Thyroid gland (tissue), 4 donors: ENCODE measurements at regions not wholly inside any gene's neighbourhood (a gene's known extent, or its start where the extent isn't known, plus 50 kb on each side); places are given as distances from the start of the nearest gene placed in this dataset.

Experiments used
- DNase-seq, 2 donors: peaks; one replicate each; pipeline ENCODE4 v3.0.0-alpha.2; 2019
- H3K27ac ChIP-seq, 3 donors: fragments of 200-600 bp; sonication (generic); 1 replicate in 2 of 3; 2 replicates in 1 of 3; pipeline ENCODE4 v1.5.1; 2016 to 2019; ENCODE audit warnings: mild to moderate bottlenecking in 1 of 3, moderate library complexity in 1 of 3
- H3K27me3 ChIP-seq: fragments of 200-600 bp; sonication (generic); one replicate; pipeline ENCODE4 v1.5.1; 2019
- H3K36me3 ChIP-seq, 2 donors: fragments of 200-600 bp; sonication (generic); one replicate each; pipeline ENCODE4 v1.5.1; 2016 to 2019
- H3K4me1 ChIP-seq, 2 donors: fragments of 200-600 bp; sonication (generic); one replicate each; pipeline ENCODE4 v1.5.1; 2017 to 2019
- H3K4me3 ChIP-seq, 3 donors: fragments of 200-600 bp; sonication (generic); replicated peaks in 1 of 3; 1 replicate in 2 of 3; 2 replicates in 1 of 3; pipeline ENCODE4 v1.5.1; 2016; ENCODE audit warnings: mild to moderate bottlenecking in 1 of 3
- H3K9me3 ChIP-seq: fragments of 200-600 bp; sonication (generic); one replicate; pipeline ENCODE4 v1.5.1; 2017
- CTCF ChIP-seq, 6 experiments: fragments of 200-600 bp in 3 of 6; fragments of 450-650 bp in 3 of 6; sonication (generic) in 3 of 6; IDR thresholded peaks; one replicate each; pipeline ENCODE4 v1.5.1; 2016 to 2019; ENCODE audit warnings: antibody characterized with exemption in 6 of 6, mild to moderate bottlenecking in 2 of 6, inconsistent platforms in 1 of 6, moderate library complexity in 1 of 6
- POLR2A ChIP-seq, 2 donors: fragments of 450-650 bp; IDR thresholded peaks; one replicate each; pipeline ENCODE4 v1.6.1; 2017; ENCODE audit warnings: antibody characterized with exemption in 2 of 2, mild to moderate bottlenecking in 2 of 2, moderate library complexity in 1 of 2
- WGBS, 2 donors: methylation state at CpG; one replicate each; pipeline ENCODE4 v1.1.5; 2017; 5-methylcytosine and 5-hydroxymethylcytosine counted together
- intact Hi-C: fragments of 100-400 bp; cut with DNase I; formaldehyde crosslinking; loops from one replicate; pipeline ENCODE4 v1.15.1; 2023

GRCh38 chr11:23278121-23278520 is 417.8 kb upstream of the CCDC179 start:
- Histone ChIP-seq H3K9me3 (no peaks in the 10 kb centered on the region), H3K4me3 (no peak overlapping the region), H3K4me1 (no peaks in the 10 kb centered on the region)

GRCh38 chr11:23280088-23280487 is 419.8 kb upstream of the CCDC179 start:
- no peaks in the 10 kb centered on the region for H3K27me3 ChIP-seq
- no peaks in the 10 kb centered on the region for H3K36me3 ChIP-seq
- H3K4me1 ChIP-seq, result no peaks in the 10 kb centered on the region
- intact Hi-C loops, result no loop called here
- TF ChIP-seq CTCF (IDR thresholded peaks at IDR 0.05), result no peak
- no peak for TF ChIP-seq POLR2A (IDR thresholded peaks at IDR 0.05)
- H3K9me3 ChIP-seq, result no peaks in the 10 kb centered on the region
- WGBS, 2 donors, result 90 to 96% methylated on average over 2 of the region's 2 CpGs
- no peak for DNase-seq
- H3K4me3 ChIP-seq, result no peak overlapping the region
- H3K27ac ChIP-seq, result no peak overlapping the region

More at GRCh38 chr11:23278121-23278520, 417.8 kb upstream of the CCDC179 start:
- WGBS, 2 donors, result 71 to 82% methylated on average over 4 of the region's 4 CpGs
- DNase-seq, result no peak
- H3K27me3 ChIP-seq, result no peaks in the 10 kb centered on the region
- no peaks in the 10 kb centered on the region for H3K36me3 ChIP-seq
- TF ChIP-seq CTCF (IDR thresholded peaks at IDR 0.05) (no peak), POLR2A (IDR thresholded peaks at IDR 0.05) (no peak)
- no peak overlapping the region for H3K27ac ChIP-seq
- intact Hi-C loops, result no loop called here

- WGBS, 2 donors, result 91 to 93% methylated on average over 1 of the region's 1 CpG
- intact Hi-C loops, result no loop called here
- H3K27ac ChIP-seq, result no peak overlapping the region
- TF ChIP-seq CTCF (IDR thresholded peaks at IDR 0.05), result no peak
- TF ChIP-seq POLR2A (IDR thresholded peaks at IDR 0.05), result no peak
- no peaks in the 10 kb centered on the region for H3K4me1 ChIP-seq
- no peak for DNase-seq
- no peaks in the 10 kb centered on the region for H3K9me3 ChIP-seq
- no peak overlapping the region for H3K4me3 ChIP-seq
- H3K27me3 ChIP-seq, result no peaks in the 10 kb centered on the region
- no peaks in the 10 kb centered on the region for H3K36me3 ChIP-seq
Observed at GRCh38 chr11:23283666-23284065, 423.4 kb upstream of the CCDC179 start.

- no peak for TF ChIP-seq POLR2A (IDR thresholded peaks at IDR 0.05)
- TF ChIP-seq CTCF (IDR thresholded peaks at IDR 0.05), result no peak
- Histone ChIP-seq H3K36me3 (no peaks in the 10 kb centered on the region), H3K27me3 (no peaks in the 10 kb centered on the region), H3K4me1 (no peaks in the 10 kb centered on the region), H3K27ac (no peak overlapping the region), H3K4me3 (no peak overlapping the region), H3K9me3 (no peaks in the 10 kb centered on the region)
- DNase-seq, result no peak
- intact Hi-C loops, result no loop called here
Observed at GRCh38 chr11:23284631-23285030, 424.4 kb upstream of the CCDC179 start.

- no peaks in the 10 kb centered on the region for H3K9me3 ChIP-seq
- no peak for DNase-seq
- H3K27ac ChIP-seq, result no peak overlapping the region
- no peaks in the 10 kb centered on the region for H3K4me1 ChIP-seq
- H3K27me3 ChIP-seq, result no peaks in the 10 kb centered on the region
- H3K36me3 ChIP-seq, result no peaks in the 10 kb centered on the region
- intact Hi-C loops, result no loop called here
- no peak overlapping the region for H3K4me3 ChIP-seq
- WGBS, 2 donors, result 39 to 76% methylated on average over 1 of the region's 1 CpG
- TF ChIP-seq POLR2A (IDR thresholded peaks at IDR 0.05), result no peak
- no peak for TF ChIP-seq CTCF (IDR thresholded peaks at IDR 0.05)
Observed at GRCh38 chr11:23288003-23288783, 427.9 kb upstream of the CCDC179 start.
